AG10803 (cell line): ENCODE measurements at regions not wholly inside any gene's neighbourhood (a gene's known extent, or its start where the extent isn't known, plus 50 kb on each side); places are given as distances from the start of the nearest gene placed in this dataset.

ENCODE experiments used
- DNase-seq: peaks from one replicate; pipeline ENCODE4 v3.0.0; 2010; ENCODE audit warnings: low read depth
- H3K4me3 ChIP-seq: 2 replicates; pipeline ENCODE4 v1.5.1; 2011; ENCODE audit warnings: mild to moderate bottlenecking, low read length, control low read depth
- CTCF ChIP-seq: conservative IDR thresholded peaks from 2 replicates; pipeline ENCODE4 v1.5.1; 2011; ENCODE audit warnings: mild to moderate bottlenecking, low read length, control low read depth, inconsistent platforms

DNA sequence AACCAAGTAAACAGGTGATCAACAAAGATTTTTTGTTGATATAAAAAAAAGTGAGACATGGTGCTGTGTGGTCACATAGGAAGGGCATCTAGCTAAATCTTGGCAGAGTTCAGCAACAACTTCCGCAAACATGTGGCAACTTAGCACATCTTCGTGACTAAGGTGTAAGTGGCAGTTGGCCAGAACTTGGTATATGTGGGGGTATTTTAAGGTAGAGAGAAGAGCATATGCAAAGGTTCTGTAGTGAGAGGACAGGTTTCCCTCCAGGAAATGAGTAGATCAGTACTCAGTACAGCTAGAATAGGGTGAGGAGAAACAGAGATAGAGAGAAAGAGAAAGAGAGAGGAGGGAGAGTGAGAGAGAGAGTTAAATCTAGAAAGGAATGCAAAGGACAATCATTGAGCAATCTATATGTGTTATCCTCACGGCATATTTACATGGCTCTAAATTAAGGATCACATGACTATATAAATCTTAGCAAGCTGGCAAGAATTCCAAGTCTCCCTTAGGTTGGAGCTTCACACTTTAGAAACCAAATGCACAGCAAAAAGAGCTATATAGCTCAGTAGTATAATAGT lies 227.7 kb upstream of the HMGA2 start:
- H3K4me3 ChIP-seq, result no peak overlapping the region
- no peak for DNase-seq
- no peak for TF ChIP-seq CTCF

DNA sequence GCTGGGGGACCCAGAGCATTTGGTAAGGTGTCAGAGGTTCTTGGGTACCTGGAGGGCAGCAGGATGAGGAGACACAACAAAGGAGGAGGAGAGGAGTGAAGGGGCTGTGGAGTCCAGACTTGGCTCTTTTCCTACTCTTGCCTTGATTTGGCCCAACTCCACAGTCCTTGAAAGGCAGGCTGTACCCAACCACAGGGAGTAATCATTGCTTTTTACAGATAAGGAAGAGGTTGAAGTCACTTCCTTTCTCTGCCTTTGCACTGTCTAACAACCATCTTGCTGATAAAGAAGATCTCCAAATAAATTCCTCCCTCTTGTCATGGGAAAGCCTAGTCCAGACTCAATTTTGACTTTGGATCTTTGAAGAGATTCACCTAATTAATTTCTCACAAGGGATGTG lies 226.8 kb upstream of the HMGA2 start:
- no peak overlapping the region for H3K4me3 ChIP-seq
- DNase-seq, result no peak
- TF ChIP-seq CTCF, result no peak

GRCh38 chr12:65598688-65599087 lies 225.6 kb upstream of the HMGA2 start:
- H3K4me3 ChIP-seq, result no peak overlapping the region
- DNase-seq, result no peak

DNA sequence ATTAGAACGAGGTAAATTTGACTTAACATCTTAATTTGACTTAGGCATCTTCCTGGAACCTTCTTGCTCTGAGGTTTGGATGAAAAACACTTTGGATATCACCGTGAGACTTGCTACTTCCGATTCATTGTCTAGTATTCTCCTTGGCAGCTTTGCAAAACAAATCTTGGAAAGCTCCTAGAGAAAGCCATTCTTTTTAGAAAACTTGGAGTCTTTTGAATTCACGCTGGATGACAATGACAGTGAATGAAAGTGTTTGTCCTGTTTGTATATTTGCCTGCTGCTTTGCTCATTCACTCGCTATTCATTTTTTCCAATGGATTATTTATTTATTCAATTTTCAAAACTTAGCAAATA lies 222.1 kb upstream of the HMGA2 start:
- DNase-seq, result no peak
- no peak for TF ChIP-seq CTCF
- peak overlapping the region; percentile 2 for H3K4me3 ChIP-seq

More at GRCh38 chr12:65598688-65599087, 225.6 kb upstream of the HMGA2 start:
- TF ChIP-seq CTCF, result no peak

- peak; percentile 91 for DNase-seq
- TF ChIP-seq CTCF, result peak; percentile 87
- H3K4me3 ChIP-seq, result peak overlapping the region; percentile 56
Measured at GRCh38 chr12:65602610-65603295, 221.5 kb upstream of the HMGA2 start.

DNA sequence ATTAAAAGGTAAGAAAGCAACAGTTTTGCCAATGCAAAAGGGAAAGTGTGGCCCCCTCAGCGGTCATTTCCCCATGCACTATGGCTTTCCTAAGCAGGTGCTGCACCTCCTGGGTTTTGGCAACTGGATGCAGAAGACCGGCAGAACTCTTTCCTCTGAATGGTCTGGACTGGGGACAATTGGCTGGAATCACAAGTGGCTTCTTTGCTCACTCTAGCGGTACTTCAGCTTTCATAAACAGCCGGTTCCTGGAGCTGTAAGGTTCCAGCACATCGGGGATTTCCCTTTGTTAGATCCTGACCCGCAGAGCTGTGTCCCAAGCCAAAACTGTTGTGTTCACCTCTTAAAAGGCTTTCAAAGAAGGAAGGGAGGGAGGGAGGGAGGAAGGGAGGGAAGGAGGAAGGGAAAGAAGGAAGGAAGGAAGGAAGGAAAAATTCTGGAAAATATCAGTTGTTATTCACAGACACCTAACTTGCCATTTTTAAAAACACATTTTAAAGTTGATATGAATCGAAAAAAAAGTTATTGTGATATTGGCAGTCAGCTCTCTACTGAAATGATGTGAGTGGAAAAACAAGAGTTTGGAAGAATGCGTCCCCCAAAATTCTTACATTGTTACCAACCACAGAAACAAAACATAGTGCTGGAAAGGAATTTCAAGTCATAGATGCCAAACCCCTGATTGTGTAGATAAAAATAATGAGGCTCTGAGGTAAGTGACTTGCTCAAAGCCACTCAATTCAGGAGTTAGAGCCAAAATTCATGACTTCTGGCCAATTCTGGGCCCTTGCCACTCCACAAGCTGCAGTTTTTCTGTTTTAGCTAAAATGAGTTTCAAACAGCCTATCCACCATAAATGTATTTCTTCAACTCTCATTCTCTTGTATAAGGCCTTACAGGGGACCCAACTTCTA lies 220.6 kb upstream of the HMGA2 start:
- peak overlapping the region; percentile 56 for H3K4me3 ChIP-seq
- no peak for TF ChIP-seq CTCF
- peak; percentile 98 for DNase-seq
